ENCODE measurements at regions not wholly inside any gene's neighbourhood (a gene's known extent, or its start where the extent isn't known, plus 50 kb on each side); places are given as distances from the start of the nearest gene placed in this dataset.

GRCh38 chr5:91443761-91444467 is 60.8 kb upstream of the ARRDC3 start:
- Histone ChIP-seq H3K27me3 (ENCODE audit: insufficient read depth, low read length, poor library complexity, severe bottlenecking) (no peaks in the 10 kb centered on the region), H3K79me2 (ENCODE audit: insufficient read depth, low read length) (no peaks in the 10 kb centered on the region), H3K36me3 (ENCODE audit: insufficient read depth, low read length) (no peaks in the 10 kb centered on the region), H2AFZ (ENCODE audit: low read length) (no peak overlapping the region), H3F3A (ENCODE audit: low read depth) (no peaks in the 10 kb centered on the region), H3K9me2 (replicated peaks; ENCODE audit: low read depth, low read length) (no peaks in the 10 kb centered on the region), H3K9me3 (ENCODE audit: insufficient read depth, low read depth, low read length) (no peaks in the 10 kb centered on the region), H3K4me1 (ENCODE audit: insufficient read depth, low read length, poor library complexity, severe bottlenecking) (no peaks in the 10 kb centered on the region), H3K9ac (ENCODE audit: low read depth, low read length, poor library complexity, severe bottlenecking) (no peak overlapping the region), H4K20me1 (ENCODE audit: insufficient read depth, low read length, poor library complexity, severe bottlenecking) (no peaks in the 10 kb centered on the region), H3K4me2 (ENCODE audit: low read depth, low read length, poor library complexity, severe bottlenecking) (no peak overlapping the region), H3K4me3 (ENCODE audit: low read length, poor library complexity, severe bottlenecking) (no peak overlapping the region)
- TF ChIP-seq CTCF (conservative IDR thresholded peaks at IDR 0.05; ENCODE audit: low read length) (no peak), EZH2phosphoT487 (IDR thresholded peaks at IDR 0.05; ENCODE audit: borderline replicate concordance) (no peak)

GRCh38 chr5:91443023-91443422 is 59.9 kb upstream of the ARRDC3 start:
- Histone ChIP-seq H3K4me3 (ENCODE audit: low read length, poor library complexity, severe bottlenecking) (no peak overlapping the region), H3K9me2 (replicated peaks; ENCODE audit: low read depth, low read length) (no peaks in the 10 kb centered on the region), H3K36me3 (ENCODE audit: insufficient read depth, low read length) (no peaks in the 10 kb centered on the region), H3K79me2 (ENCODE audit: insufficient read depth, low read length) (no peaks in the 10 kb centered on the region), H3K4me2 (ENCODE audit: low read depth, low read length, poor library complexity, severe bottlenecking) (no peak overlapping the region), H3K9ac (ENCODE audit: low read depth, low read length, poor library complexity, severe bottlenecking) (no peak overlapping the region), H3K9me3 (ENCODE audit: insufficient read depth, low read depth, low read length) (no peaks in the 10 kb centered on the region), H3K27me3 (ENCODE audit: insufficient read depth, low read length, poor library complexity, severe bottlenecking) (no peaks in the 10 kb centered on the region), H2AFZ (ENCODE audit: low read length) (no peak overlapping the region), H3F3A (ENCODE audit: low read depth) (no peaks in the 10 kb centered on the region), H4K20me1 (ENCODE audit: insufficient read depth, low read length, poor library complexity, severe bottlenecking) (no peaks in the 10 kb centered on the region), H3K4me1 (ENCODE audit: insufficient read depth, low read length, poor library complexity, severe bottlenecking) (no peaks in the 10 kb centered on the region)
- TF ChIP-seq EZH2phosphoT487 (IDR thresholded peaks at IDR 0.05; ENCODE audit: borderline replicate concordance) (no peak), CTCF (conservative IDR thresholded peaks at IDR 0.05; ENCODE audit: low read length) (no peak)

GRCh38 chr5:91441082-91441481 is 58.0 kb upstream of the ARRDC3 start:
- H2AFZ ChIP-seq (ENCODE audit: low read length): no peak overlapping the region
- no peaks in the 10 kb centered on the region for H3K79me2 ChIP-seq (ENCODE audit: insufficient read depth, low read length)
- H3K36me3 ChIP-seq (ENCODE audit: insufficient read depth, low read length): no peaks in the 10 kb centered on the region
- no peak overlapping the region for H3K4me3 ChIP-seq (ENCODE audit: low read length, poor library complexity, severe bottlenecking)
- H3K4me2 ChIP-seq (ENCODE audit: low read depth, low read length, poor library complexity, severe bottlenecking): no peak overlapping the region
- H3K4me1 ChIP-seq (ENCODE audit: insufficient read depth, low read length, poor library complexity, severe bottlenecking): no peaks in the 10 kb centered on the region
- no peaks in the 10 kb centered on the region for H4K20me1 ChIP-seq (ENCODE audit: insufficient read depth, low read length, poor library complexity, severe bottlenecking)
- no peak overlapping the region for H3K9ac ChIP-seq (ENCODE audit: low read depth, low read length, poor library complexity, severe bottlenecking)
- H3K9me3 ChIP-seq (ENCODE audit: insufficient read depth, low read depth, low read length): no peaks in the 10 kb centered on the region
- H3K9me2 ChIP-seq (replicated peaks; ENCODE audit: low read depth, low read length): no peaks in the 10 kb centered on the region
- H3K27me3 ChIP-seq (ENCODE audit: insufficient read depth, low read length, poor library complexity, severe bottlenecking): no peaks in the 10 kb centered on the region
- TF ChIP-seq EZH2phosphoT487 (IDR thresholded peaks at IDR 0.05; ENCODE audit: borderline replicate concordance) (no peak), CTCF (conservative IDR thresholded peaks at IDR 0.05; ENCODE audit: low read length) (no peak)
- H3F3A ChIP-seq (ENCODE audit: low read depth): no peaks in the 10 kb centered on the region

Data from Loucy (cell line).